ENCODE measurements at regions not wholly inside any gene's neighbourhood (a gene's known extent, or its start where the extent isn't known, plus 50 kb on each side); places are given as distances from the start of the nearest gene placed in this dataset.

- no peak for TF ChIP-seq CTCF (IDR thresholded peaks at IDR 0.05; ENCODE audit: insufficient read depth, low read depth, low read length, missing control alignments)
- no peak overlapping the region for H3K4me3 ChIP-seq (ENCODE audit: low read depth, low read length)
- DNase-seq (ENCODE audit: low read depth): no peak
Observed at GRCh38 chr4:135839712-135840111, 1638.1 kb upstream of the PABPC4L start.

- H3K4me3 ChIP-seq (ENCODE audit: low read depth, low read length): no peak overlapping the region
- no peak for TF ChIP-seq CTCF (IDR thresholded peaks at IDR 0.05; ENCODE audit: insufficient read depth, low read depth, low read length, missing control alignments)
- DNase-seq (ENCODE audit: low read depth): no peak
Observed at GRCh38 chr4:135838889-135839288, 1637.3 kb upstream of the PABPC4L start.

GRCh38 chr4:135834471-135834870, 1632.9 kb upstream of the PABPC4L start:
- no peak for DNase-seq (ENCODE audit: low read depth)
- no peak overlapping the region for H3K4me3 ChIP-seq (ENCODE audit: low read depth, low read length)
- TF ChIP-seq CTCF (IDR thresholded peaks at IDR 0.05; ENCODE audit: insufficient read depth, low read depth, low read length, missing control alignments): no peak

GRCh38 chr4:135833529-135833928, 1631.9 kb upstream of the PABPC4L start:
- no peak overlapping the region for H3K4me3 ChIP-seq (ENCODE audit: low read depth, low read length)
- TF ChIP-seq CTCF (IDR thresholded peaks at IDR 0.05; ENCODE audit: insufficient read depth, low read depth, low read length, missing control alignments): no peak
- no peak for DNase-seq (ENCODE audit: low read depth)

- H3K4me3 ChIP-seq (ENCODE audit: low read depth, low read length): no peak overlapping the region
- TF ChIP-seq CTCF (IDR thresholded peaks at IDR 0.05; ENCODE audit: insufficient read depth, low read depth, low read length, missing control alignments): no peak
Observed at GRCh38 chr4:135824759-135825296, 1623.2 kb upstream of the PABPC4L start.

GRCh38 chr4:135804785-135805184, 1603.2 kb upstream of the PABPC4L start:
- no peak overlapping the region for H3K4me3 ChIP-seq (ENCODE audit: low read depth, low read length)
- no peak for TF ChIP-seq CTCF (IDR thresholded peaks at IDR 0.05; ENCODE audit: insufficient read depth, low read depth, low read length, missing control alignments)
- no peak for DNase-seq (ENCODE audit: low read depth)

More at GRCh38 chr4:135824759-135825296, 1623.2 kb upstream of the PABPC4L start:
- DNase-seq (ENCODE audit: low read depth): no peak

- no peak overlapping the region for H3K4me3 ChIP-seq (ENCODE audit: low read depth, low read length)
- no peak for DNase-seq (ENCODE audit: low read depth)
- no peak for TF ChIP-seq CTCF (IDR thresholded peaks at IDR 0.05; ENCODE audit: insufficient read depth, low read depth, low read length, missing control alignments)
Observed at GRCh38 chr4:135777361-135777760, 1575.8 kb upstream of the PABPC4L start.
